ENCODE measurements at regions not wholly inside any gene's neighbourhood (a gene's known extent, or its start where the extent isn't known, plus 50 kb on each side); places are given as distances from the start of the nearest gene placed in this dataset.

- DNase-seq (ENCODE audit: low read depth): no peak
Observed at GRCh38 chr14:100638211-100638855, 51.1 kb upstream of the BEGAIN start.

GRCh38 chr14:100639280-100639679 lies 52.1 kb upstream of the BEGAIN start:
- DNase-seq (ENCODE audit: low read depth): no peak

- peak; percentile 60 for DNase-seq (ENCODE audit: low read depth)
Observed at GRCh38 chr14:100640471-100641273, 53.5 kb upstream of the BEGAIN start.

- no peak for DNase-seq (ENCODE audit: low read depth)
Observed at GRCh38 chr14:100641274-100641860, 54.1 kb upstream of the BEGAIN start.

- DNase-seq (ENCODE audit: low read depth): no peak
Observed at GRCh38 chr14:100643426-100643825, 56.2 kb upstream of the BEGAIN start.

GRCh38 chr14:100644383-100644782 lies 57.2 kb upstream of the BEGAIN start:
- no peak for DNase-seq (ENCODE audit: low read depth)

- DNase-seq (ENCODE audit: low read depth): no peak
Observed at GRCh38 chr14:100644784-100645183, 57.6 kb upstream of the BEGAIN start.

- peak; percentile 78 for DNase-seq (ENCODE audit: low read depth)
Observed at GRCh38 chr14:100645196-100645981, 58.2 kb upstream of the BEGAIN start.

- DNase-seq (ENCODE audit: low read depth): no peak
Observed at GRCh38 chr14:100645982-100646314, 58.7 kb upstream of the BEGAIN start.

GRCh38 chr14:100648474-100649172 lies 61.4 kb upstream of the BEGAIN start:
- DNase-seq (ENCODE audit: low read depth): no peak

- DNase-seq (ENCODE audit: low read depth): no peak
Observed at GRCh38 chr14:100649173-100649519, 61.9 kb upstream of the BEGAIN start.

GRCh38 chr14:100651999-100652508 lies 64.8 kb upstream of the BEGAIN start:
- no peak for DNase-seq (ENCODE audit: low read depth)

GRCh38 chr14:100652744-100653143 lies 65.5 kb upstream of the BEGAIN start:
- no peak for DNase-seq (ENCODE audit: low read depth)

- DNase-seq (ENCODE audit: low read depth): no peak
Observed at GRCh38 chr14:100653409-100653808, 66.2 kb upstream of the BEGAIN start.

- no peak for DNase-seq (ENCODE audit: low read depth)
Observed at GRCh38 chr14:100654025-100654813, 67.0 kb upstream of the BEGAIN start.

- DNase-seq (ENCODE audit: low read depth): no peak
Observed at GRCh38 chr14:100654814-100655740, 67.9 kb upstream of the BEGAIN start.

- no peak for DNase-seq (ENCODE audit: low read depth)
Observed at GRCh38 chr14:100655741-100656085, 68.5 kb upstream of the BEGAIN start.

- no peak for DNase-seq (ENCODE audit: low read depth)
Observed at GRCh38 chr14:100656996-100657395, 69.7 kb upstream of the DLK1 start.

- DNase-seq (ENCODE audit: low read depth): no peak
Observed at GRCh38 chr14:100657780-100658179, 68.9 kb upstream of the DLK1 start.
